CD4-positive, CD25-positive, alpha-beta regulatory T cell (primary cell): ENCODE measurements at regions not wholly inside any gene's neighbourhood (a gene's known extent, or its start where the extent isn't known, plus 50 kb on each side); places are given as distances from the start of the nearest gene placed in this dataset.

Source experiments
- ATAC-seq, 2 donors: fragments of 150-1000 bp; cut with Tn5 transposase; one replicate each; pipeline ENCODE4 v1.10.0; 2021; ENCODE audit warnings: low read depth in 2 of 2, moderate number of reproducible peaks in 2 of 2, moderate library complexity in 1 of 2
- DNase-seq, 3 donors: peaks; one replicate each; pipeline versions ENCODE4 v3.0.0 to v3.0.0-alpha.2; 2012 to 2022; ENCODE audit warnings: mixed read lengths in 1 of 3
- H3K27ac ChIP-seq: one replicate; pipeline ENCODE4 v1.7.0; 2013; ENCODE audit warnings: mild to moderate bottlenecking, low read length; ENCODE audit not compliant: insufficient read depth, poor library complexity, severe bottlenecking
- H3K27me3 ChIP-seq: one replicate; pipeline ENCODE4 v1.7.0; 2013; ENCODE audit warnings: low read length; ENCODE audit not compliant: control insufficient read depth, insufficient read depth
- H3K36me3 ChIP-seq: one replicate; pipeline ENCODE4 v1.7.0; 2013; ENCODE audit warnings: mild to moderate bottlenecking, low read length, moderate library complexity; ENCODE audit not compliant: control insufficient read depth, insufficient read depth
- H3K4me1 ChIP-seq: 2 replicates; pipeline ENCODE4 v1.7.0; 2013; ENCODE audit warnings: mild to moderate bottlenecking, low read length; ENCODE audit not compliant: insufficient read depth, control insufficient read depth, poor library complexity, severe bottlenecking
- H3K4me3 ChIP-seq: one replicate; pipeline ENCODE4 v1.7.0; 2013; ENCODE audit warnings: low read depth, mild to moderate bottlenecking, low read length, moderate library complexity
- H3K9me3 ChIP-seq, 2 experiments: 1 replicate in 1 of 2; 2 replicates in 1 of 2; pipeline ENCODE4 v1.7.0; 2013; ENCODE audit warnings: low read length in 2 of 2, mild to moderate bottlenecking in 1 of 2, moderate library complexity in 1 of 2; ENCODE audit not compliant: control insufficient read depth in 2 of 2
- H3K27ac Mint-ChIP-seq, 3 donors: one replicate each; pipeline ENCODE4 v1.8.0; 2020 to 2022; ENCODE audit warnings: mild to moderate bottlenecking in 3 of 3, mixed read lengths in 3 of 3, moderate library complexity in 2 of 3
- H3K27me3 Mint-ChIP-seq: one replicate; pipeline ENCODE4 v1.8.0; 2022; ENCODE audit warnings: mild to moderate bottlenecking, mixed read lengths
- H3K36me3 Mint-ChIP-seq: one replicate; pipeline ENCODE4 v1.8.0; 2020; ENCODE audit warnings: mixed read lengths
- H3K4me1 Mint-ChIP-seq, 4 donors: one replicate each; pipeline ENCODE4 v1.8.0; 2020 to 2022; ENCODE audit warnings: mixed read lengths in 4 of 4, mild to moderate bottlenecking in 1 of 4
- H3K4me3 Mint-ChIP-seq, 4 donors: one replicate each; pipeline ENCODE4 v1.8.0; 2020 to 2022; ENCODE audit warnings: mild to moderate bottlenecking in 4 of 4, mixed read lengths in 4 of 4, moderate library complexity in 3 of 4
- H3K9me3 Mint-ChIP-seq, 7 donors: one replicate each; pipeline ENCODE4 v1.8.0; 2020 to 2022; ENCODE audit warnings: mixed read lengths in 7 of 7, mild to moderate bottlenecking in 3 of 7, moderate library complexity in 2 of 7

- Histone ChIP-seq H3K4me1 (no peaks in the 10 kb centered on the region), H3K4me3 (no peak overlapping the region), H3K27me3 (no peaks in the 10 kb centered on the region), H3K27ac (no peak overlapping the region), H3K36me3 (no peaks in the 10 kb centered on the region), H3K9me3 (no peaks in the 10 kb centered on the region)
- ATAC-seq = no peak
- H3K27ac Mint-ChIP-seq = no peak overlapping the region
- no peaks in the 10 kb centered on the region for H3K27me3 Mint-ChIP-seq
- H3K36me3 Mint-ChIP-seq = no peaks in the 10 kb centered on the region
- peak in 1 of 3 donors; percentile 17 for DNase-seq
- no peak overlapping the region for H3K4me3 Mint-ChIP-seq
- no peaks in the 10 kb centered on the region for H3K4me1 Mint-ChIP-seq
- peaks cover 0 to 7% (median 0%) of the 10 kb centered on the region in 7 donors for H3K9me3 Mint-ChIP-seq
Measured at GRCh38 chr9:1411826-1412225, 361.7 kb downstream of the DMRT2 start.

DNA sequence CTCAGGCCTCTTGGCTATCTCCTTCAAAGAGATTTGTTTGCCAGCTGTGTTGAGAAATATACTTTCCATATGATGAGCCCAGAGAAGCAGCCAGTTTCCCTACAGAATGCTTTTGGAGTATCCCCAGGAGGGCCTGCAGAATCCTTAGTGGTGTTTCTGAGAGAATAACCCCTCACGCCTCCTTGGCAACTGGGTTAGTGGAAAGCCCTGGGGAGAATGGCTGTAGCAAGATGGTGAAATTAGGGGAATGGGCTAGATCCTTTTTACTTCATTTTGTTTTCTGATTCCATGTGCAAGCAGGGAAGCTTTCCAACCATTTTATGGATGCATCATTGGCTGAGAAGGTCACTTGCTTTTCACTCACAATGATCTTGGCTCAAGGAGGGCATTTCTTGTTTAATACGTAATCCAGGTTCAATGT is 364.6 kb downstream of the DMRT2 start:
- H3K9me3 ChIP-seq = no peaks in the 10 kb centered on the region
- H3K9me3 Mint-ChIP-seq = peaks cover 0 to 7% (median 0%) of the 10 kb centered on the region in 7 donors
- H3K4me1 ChIP-seq = no peaks in the 10 kb centered on the region
- H3K4me1 Mint-ChIP-seq = no peaks in the 10 kb centered on the region
- DNase-seq (no peak), ATAC-seq (no peak)
- no peak overlapping the region for H3K27ac Mint-ChIP-seq
- no peak overlapping the region for H3K27ac ChIP-seq
- no peak overlapping the region for H3K4me3 Mint-ChIP-seq
- H3K36me3 Mint-ChIP-seq = no peaks in the 10 kb centered on the region
- no peaks in the 10 kb centered on the region for H3K27me3 ChIP-seq
- no peaks in the 10 kb centered on the region for H3K27me3 Mint-ChIP-seq
- no peak overlapping the region for H3K4me3 ChIP-seq
- no peaks in the 10 kb centered on the region for H3K36me3 ChIP-seq

DNA sequence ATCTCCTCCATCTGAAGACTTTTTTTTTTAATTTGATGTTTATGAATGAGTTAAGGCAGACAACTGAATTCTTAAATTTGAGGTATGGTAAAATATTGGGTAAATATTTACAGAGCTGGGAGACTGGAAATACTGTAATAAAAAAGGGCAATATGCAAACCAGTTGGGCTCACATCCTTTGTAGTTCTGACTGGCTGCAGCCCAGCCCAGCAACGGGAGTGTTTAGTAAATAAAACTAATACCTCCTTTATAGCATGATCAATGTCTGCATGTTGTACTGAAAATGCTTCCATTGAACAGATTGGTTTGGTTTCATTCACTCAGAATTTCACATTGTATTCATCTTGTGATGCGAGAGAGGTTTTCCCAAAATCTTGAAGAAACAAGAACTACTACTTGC is 365.0 kb downstream of the DMRT2 start:
- Mint-ChIP-seq H3K36me3 (no peaks in the 10 kb centered on the region), H3K27me3 (no peaks in the 10 kb centered on the region), H3K27ac (no peak overlapping the region), H3K4me1 (no peaks in the 10 kb centered on the region), H3K4me3 (no peak overlapping the region), H3K9me3 (peaks cover 0 to 7% (median 0%) of the 10 kb centered on the region in 7 donors)
- H3K27me3 ChIP-seq = no peaks in the 10 kb centered on the region
- H3K36me3 ChIP-seq = no peaks in the 10 kb centered on the region
- H3K27ac ChIP-seq = no peak overlapping the region
- no peaks in the 10 kb centered on the region for H3K9me3 ChIP-seq
- DNase-seq (no peak), ATAC-seq (no peak)
- H3K4me3 ChIP-seq = no peak overlapping the region
- H3K4me1 ChIP-seq = no peaks in the 10 kb centered on the region

DNA sequence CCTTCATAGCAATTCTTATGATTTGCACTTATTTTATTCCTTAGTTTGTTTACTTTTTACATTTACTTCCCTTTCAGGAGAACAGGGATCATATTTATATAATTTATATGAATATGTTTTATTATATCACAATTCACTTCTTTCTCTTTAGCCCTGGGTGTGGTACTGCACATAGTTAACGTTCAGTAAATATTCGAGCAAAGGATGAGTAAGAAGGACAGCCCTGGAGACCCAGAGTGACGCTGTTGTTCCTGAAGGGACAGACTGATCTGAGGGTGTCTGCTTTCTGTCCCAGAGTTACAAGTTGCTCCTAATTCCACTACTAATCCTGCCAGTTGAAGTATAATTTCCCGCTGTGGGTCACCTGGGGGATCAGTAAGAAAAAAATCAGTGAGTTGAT is 366.1 kb downstream of the DMRT2 start:
- H3K4me1 ChIP-seq = no peaks in the 10 kb centered on the region
- no peak for DNase-seq
- Mint-ChIP-seq H3K36me3 (no peaks in the 10 kb centered on the region), H3K27ac (no peak overlapping the region), H3K4me3 (no peak overlapping the region), H3K4me1 (no peaks in the 10 kb centered on the region), H3K27me3 (no peaks in the 10 kb centered on the region), H3K9me3 (peaks cover 0 to 7% (median 0%) of the 10 kb centered on the region in 7 donors)
- H3K27me3 ChIP-seq = no peaks in the 10 kb centered on the region
- H3K9me3 ChIP-seq = no peaks in the 10 kb centered on the region
- no peaks in the 10 kb centered on the region for H3K36me3 ChIP-seq
- H3K27ac ChIP-seq = no peak overlapping the region
- H3K4me3 ChIP-seq = no peak overlapping the region
- no peak for ATAC-seq

DNA sequence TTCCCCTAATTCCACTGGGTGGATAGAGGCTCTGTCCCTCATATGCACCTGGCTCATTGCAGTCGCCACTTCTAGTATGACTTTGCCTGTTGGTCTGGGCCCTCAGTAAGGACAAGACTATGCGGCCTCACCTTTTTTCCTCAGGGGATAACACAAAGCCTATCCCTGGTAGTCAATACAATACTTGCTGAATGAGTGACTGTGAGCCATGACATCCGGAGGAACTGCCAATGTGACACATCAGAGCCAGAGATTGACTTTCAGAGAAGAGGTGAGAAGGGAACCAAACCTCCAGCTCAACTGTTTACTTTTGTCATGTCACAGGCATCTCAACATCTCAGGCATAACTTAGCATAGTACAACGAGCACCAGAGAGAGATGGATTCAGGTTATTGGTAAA is 371.3 kb downstream of the DMRT2 start:
- H3K4me3 ChIP-seq = no peak overlapping the region
- no peaks in the 10 kb centered on the region for H3K36me3 Mint-ChIP-seq
- no peaks in the 10 kb centered on the region for H3K9me3 ChIP-seq
- no peak for DNase-seq
- peaks cover 0 to 4% (median 0%) of the 10 kb centered on the region in 7 donors for H3K9me3 Mint-ChIP-seq
- no peak for ATAC-seq
- no peaks in the 10 kb centered on the region for H3K27me3 ChIP-seq
- no peak overlapping the region for H3K27ac ChIP-seq
- H3K4me1 ChIP-seq = no peaks in the 10 kb centered on the region
- H3K4me3 Mint-ChIP-seq = no peak overlapping the region
- H3K27ac Mint-ChIP-seq = peak overlapping the region in 1 of 3 donors; percentile 52
- H3K36me3 ChIP-seq = no peaks in the 10 kb centered on the region
- H3K27me3 Mint-ChIP-seq = no peaks in the 10 kb centered on the region
- no peaks in the 10 kb centered on the region for H3K4me1 Mint-ChIP-seq

DNA sequence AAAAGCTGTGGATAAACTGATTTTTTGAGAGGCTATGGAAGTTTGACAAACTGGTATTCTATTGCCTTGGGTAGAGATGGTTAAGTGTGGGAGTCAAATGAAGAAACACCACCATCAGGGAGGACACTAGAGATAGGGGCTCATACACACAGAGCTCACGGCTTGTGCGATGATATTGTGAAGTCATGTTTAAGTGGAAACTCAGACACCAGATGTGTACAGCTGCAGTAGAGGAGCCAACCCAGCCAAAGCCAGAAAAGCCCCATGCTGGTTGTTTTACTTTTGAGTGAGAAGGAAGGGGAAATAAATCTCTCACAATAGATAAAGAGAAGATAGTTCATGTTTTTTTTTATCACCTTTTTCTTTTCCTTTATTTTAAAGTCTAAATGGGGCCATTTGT is 377.7 kb downstream of the DMRT2 start:
- no peaks in the 10 kb centered on the region for H3K4me1 Mint-ChIP-seq

GRCh38 chr9:1429297-1429696 is 379.1 kb downstream of the DMRT2 start:
- ATAC-seq = no peak
- Mint-ChIP-seq H3K4me1 (no peaks in the 10 kb centered on the region), H3K9me3 (peaks cover 0 to 5% (median 0%) of the 10 kb centered on the region in 7 donors), H3K4me3 (no peak overlapping the region), H3K27ac (no peak overlapping the region), H3K36me3 (no peaks in the 10 kb centered on the region), H3K27me3 (no peaks in the 10 kb centered on the region)
- Histone ChIP-seq H3K4me1 (no peaks in the 10 kb centered on the region), H3K4me3 (no peak overlapping the region), H3K9me3 (no peaks in the 10 kb centered on the region), H3K27ac (no peak overlapping the region), H3K27me3 (no peaks in the 10 kb centered on the region), H3K36me3 (no peaks in the 10 kb centered on the region)
- DNase-seq = peak in 1 of 3 donors; percentile 26

More for the DNA sequence above, 377.7 kb downstream of the DMRT2 start:
- Mint-ChIP-seq H3K27ac (no peak overlapping the region), H3K9me3 (peaks cover 0 to 3% (median 1%) of the 10 kb centered on the region in 7 donors), H3K27me3 (no peaks in the 10 kb centered on the region), H3K36me3 (no peaks in the 10 kb centered on the region), H3K4me3 (no peak overlapping the region)
- ATAC-seq (no peak), DNase-seq (no peak)
- Histone ChIP-seq H3K27me3 (no peaks in the 10 kb centered on the region), H3K4me3 (no peak overlapping the region), H3K36me3 (no peaks in the 10 kb centered on the region), H3K27ac (no peak overlapping the region), H3K9me3 (no peaks in the 10 kb centered on the region), H3K4me1 (no peaks in the 10 kb centered on the region)

- Histone ChIP-seq H3K36me3 (no peaks in the 10 kb centered on the region), H3K27ac (no peak overlapping the region), H3K4me1 (no peaks in the 10 kb centered on the region), H3K27me3 (no peaks in the 10 kb centered on the region), H3K4me3 (no peak overlapping the region), H3K9me3 (no peaks in the 10 kb centered on the region)
- DNase-seq = no peak
- H3K4me1 Mint-ChIP-seq = no peaks in the 10 kb centered on the region
- no peaks in the 10 kb centered on the region for H3K36me3 Mint-ChIP-seq
- H3K27ac Mint-ChIP-seq = no peak overlapping the region
- peak overlapping the region in 1 of 4 donors; percentile 86 for H3K4me3 Mint-ChIP-seq
- no peak for ATAC-seq
- no peaks in the 10 kb centered on the region for H3K27me3 Mint-ChIP-seq
- H3K9me3 Mint-ChIP-seq = peaks cover 0 to 5% (median 0%) of the 10 kb centered on the region in 7 donors
Measured at GRCh38 chr9:1431461-1431860, 381.3 kb downstream of the DMRT2 start.
